ENCODE measurements at regions not wholly inside any gene's neighbourhood (a gene's known extent, or its start where the extent isn't known, plus 50 kb on each side); places are given as distances from the start of the nearest gene placed in this dataset.

DNA sequence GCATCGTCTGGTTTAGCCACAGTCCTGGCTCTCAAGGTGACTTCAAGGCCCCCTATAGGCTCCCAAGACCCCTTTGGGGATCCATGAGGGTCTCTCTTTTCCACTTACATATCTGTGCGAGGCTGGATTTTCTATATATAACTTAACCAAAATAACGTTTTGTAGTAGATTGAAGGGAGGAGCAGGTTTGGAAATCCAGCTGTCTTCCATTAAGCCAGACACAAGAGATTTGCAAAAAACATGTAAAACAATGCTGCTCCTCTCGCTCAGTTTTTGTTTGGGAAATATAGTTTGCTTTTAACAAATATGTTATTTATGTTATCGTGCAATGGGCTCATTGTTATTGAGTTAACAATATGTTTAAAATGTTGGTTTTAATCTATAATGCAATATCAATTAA lies 811.2 kb downstream of the TYW1 start:
- Histone ChIP-seq H3K9me3 (ENCODE audit: control insufficient read depth in 1 of 2, low read length in 2 of 2) (no peaks in the 10 kb centered on the region), H3K4me1 (ENCODE audit: insufficient read depth, low read length) (no peaks in the 10 kb centered on the region), H3K4me3 (ENCODE audit: low read length in 2 of 2) (no peak overlapping the region), H3K27me3 (ENCODE audit: insufficient read depth, low read length) (no peaks in the 10 kb centered on the region), H3K27ac (ENCODE audit: low read depth, low read length) (no peak overlapping the region), H3K36me3 (ENCODE audit: insufficient read depth, low read length) (no peaks in the 10 kb centered on the region)
- DNase-seq, result no peak
- Mint-ChIP-seq H3K27ac (no peak overlapping the region), H3K4me3 (no peak overlapping the region), H3K27me3 (no peaks in the 10 kb centered on the region), H3K36me3 (no peaks in the 10 kb centered on the region), H3K9me3 (peaks cover 3 to 35% (median 6%) of the 10 kb centered on the region in 8 donors), H3K4me1 (no peaks in the 10 kb centered on the region)
- ChIA-PET POLR2A (ENCODE audit: partially characterized antibody) (no interaction called here), CTCF (ENCODE audit: partially characterized antibody) (no interaction called here)
- intact Hi-C loops (cut with micrococcal nuclease), result no loop called here

DNA sequence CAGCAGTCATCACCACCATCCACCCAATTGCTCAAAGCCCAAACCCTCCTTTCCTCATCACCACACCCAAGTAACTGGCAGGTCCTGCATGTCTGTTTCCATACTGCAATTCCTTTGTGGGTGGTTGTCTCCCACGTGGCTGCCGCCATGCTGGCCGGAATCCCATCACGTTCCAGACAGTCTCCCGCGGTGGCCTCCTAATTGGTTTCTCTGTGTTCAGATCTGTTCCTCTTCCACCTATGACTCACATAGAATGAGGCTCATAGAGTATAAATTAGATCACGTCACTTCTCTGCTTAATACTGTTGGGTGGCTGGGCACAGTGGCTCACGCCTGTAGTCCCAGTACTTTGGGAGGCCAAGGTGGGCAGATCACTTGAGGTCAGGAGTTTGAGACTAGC lies 813.0 kb downstream of the TYW1 start:
- Mint-ChIP-seq H3K27me3 (no peaks in the 10 kb centered on the region), H3K4me1 (no peaks in the 10 kb centered on the region), H3K36me3 (no peaks in the 10 kb centered on the region), H3K27ac (no peak overlapping the region), H3K4me3 (no peak overlapping the region), H3K9me3 (peaks cover 3 to 29% (median 7%) of the 10 kb centered on the region in 8 donors)
- ChIA-PET POLR2A (ENCODE audit: partially characterized antibody) (no interaction called here), CTCF (ENCODE audit: partially characterized antibody) (no interaction called here)
- Histone ChIP-seq H3K36me3 (ENCODE audit: insufficient read depth, low read length) (no peaks in the 10 kb centered on the region), H3K9me3 (ENCODE audit: control insufficient read depth in 1 of 2, low read length in 2 of 2) (no peaks in the 10 kb centered on the region), H3K27me3 (ENCODE audit: insufficient read depth, low read length) (no peaks in the 10 kb centered on the region), H3K27ac (ENCODE audit: low read depth, low read length) (no peak overlapping the region), H3K4me3 (ENCODE audit: low read length in 2 of 2) (no peak overlapping the region), H3K4me1 (ENCODE audit: insufficient read depth, low read length) (no peaks in the 10 kb centered on the region)
- DNase-seq, result no peak
- intact Hi-C loops (cut with micrococcal nuclease), result no loop called here

DNA sequence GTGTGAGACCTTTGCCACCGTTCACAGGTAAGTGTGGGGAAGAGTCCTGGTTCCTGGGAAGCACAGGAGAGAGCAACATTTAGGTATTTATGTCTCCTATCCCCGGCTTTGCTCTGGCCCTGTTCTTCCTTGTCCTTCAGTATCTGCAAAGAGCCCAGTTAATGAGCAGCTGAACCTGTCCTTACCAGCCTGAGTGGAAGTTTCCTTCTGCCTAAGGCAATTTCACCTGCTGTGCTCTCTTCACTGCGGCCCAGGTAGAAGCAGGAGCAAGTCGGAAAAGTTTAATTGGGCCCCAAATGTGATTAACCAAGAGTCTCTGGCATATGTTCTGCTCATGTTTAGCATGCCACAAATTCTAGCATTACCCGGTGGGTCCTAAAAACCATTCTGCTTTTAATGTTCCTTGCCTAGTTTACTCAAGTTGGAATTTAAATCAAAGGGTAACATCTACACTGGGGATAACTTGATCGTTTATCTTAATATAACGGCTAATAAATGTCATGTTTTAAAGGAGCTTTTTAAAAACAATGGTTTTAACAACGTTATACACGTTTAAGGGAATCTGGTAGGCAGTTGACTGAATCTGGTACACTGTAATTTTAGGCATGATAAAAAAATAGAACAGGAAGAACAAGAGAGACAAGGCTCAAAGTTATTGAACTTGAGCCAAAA lies 817.1 kb downstream of the TYW1 start:
- no peak overlapping the region for H3K4me3 Mint-ChIP-seq
- no peaks in the 10 kb centered on the region for H3K36me3 ChIP-seq (ENCODE audit: insufficient read depth, low read length)
- H3K9me3 ChIP-seq (ENCODE audit: control insufficient read depth in 1 of 2, low read length in 2 of 2), result no peaks in the 10 kb centered on the region
- no peaks in the 10 kb centered on the region for H3K27me3 ChIP-seq (ENCODE audit: insufficient read depth, low read length)
- CTCF ChIA-PET (ENCODE audit: partially characterized antibody), result no interaction called here
- no peak overlapping the region for H3K27ac Mint-ChIP-seq
- H3K27me3 Mint-ChIP-seq, result no peaks in the 10 kb centered on the region
- no peak overlapping the region for H3K27ac ChIP-seq (ENCODE audit: low read depth, low read length)
- intact Hi-C loops (cut with micrococcal nuclease), result no loop called here
- H3K4me1 Mint-ChIP-seq, result no peaks in the 10 kb centered on the region
- no peak for DNase-seq
- POLR2A ChIA-PET (ENCODE audit: partially characterized antibody), result no interaction called here
- peaks cover 2 to 28% (median 9%) of the 10 kb centered on the region in 8 donors for H3K9me3 Mint-ChIP-seq
- H3K4me3 ChIP-seq (ENCODE audit: low read length in 2 of 2), result no peak overlapping the region
- H3K36me3 Mint-ChIP-seq, result no peaks in the 10 kb centered on the region
- H3K4me1 ChIP-seq (ENCODE audit: insufficient read depth, low read length), result no peaks in the 10 kb centered on the region

DNA sequence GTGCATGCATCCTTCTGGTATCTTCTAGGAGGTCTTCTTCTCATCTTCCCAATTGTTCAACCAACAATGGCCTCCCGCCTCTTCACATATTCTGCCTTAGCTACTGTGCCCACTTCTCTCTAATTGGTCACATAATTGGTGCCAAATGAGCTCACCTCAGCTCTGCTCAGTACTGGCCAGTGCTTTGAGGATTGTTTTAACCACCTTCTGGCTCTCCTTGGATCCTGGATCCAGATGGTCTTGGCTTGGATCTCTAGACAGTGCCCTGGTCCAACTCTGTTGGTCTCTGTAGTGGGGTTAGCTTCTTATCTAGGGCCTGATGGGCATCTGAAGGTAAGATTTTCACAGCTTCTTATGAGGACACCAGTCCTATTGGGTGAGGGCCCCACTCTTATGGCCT lies 820.8 kb downstream of the TYW1 start:
- Histone ChIP-seq H3K36me3 (ENCODE audit: insufficient read depth, low read length) (no peaks in the 10 kb centered on the region), H3K9me3 (ENCODE audit: control insufficient read depth in 1 of 2, low read length in 2 of 2) (no peaks in the 10 kb centered on the region), H3K27ac (ENCODE audit: low read depth, low read length) (no peak overlapping the region), H3K4me1 (ENCODE audit: insufficient read depth, low read length) (no peaks in the 10 kb centered on the region), H3K27me3 (ENCODE audit: insufficient read depth, low read length) (no peaks in the 10 kb centered on the region), H3K4me3 (ENCODE audit: low read length in 2 of 2) (no peak overlapping the region)
- Mint-ChIP-seq H3K4me3 (no peak overlapping the region), H3K36me3 (no peaks in the 10 kb centered on the region), H3K9me3 (peaks cover 2 to 32% (median 14%) of the 10 kb centered on the region in 8 donors), H3K27ac (no peak overlapping the region), H3K27me3 (no peaks in the 10 kb centered on the region), H3K4me1 (no peaks in the 10 kb centered on the region)
- ChIA-PET CTCF (ENCODE audit: partially characterized antibody) (no interaction called here), POLR2A (ENCODE audit: partially characterized antibody) (no interaction called here)
- DNase-seq, result no peak
- intact Hi-C loops (cut with micrococcal nuclease), result no loop called here

DNA sequence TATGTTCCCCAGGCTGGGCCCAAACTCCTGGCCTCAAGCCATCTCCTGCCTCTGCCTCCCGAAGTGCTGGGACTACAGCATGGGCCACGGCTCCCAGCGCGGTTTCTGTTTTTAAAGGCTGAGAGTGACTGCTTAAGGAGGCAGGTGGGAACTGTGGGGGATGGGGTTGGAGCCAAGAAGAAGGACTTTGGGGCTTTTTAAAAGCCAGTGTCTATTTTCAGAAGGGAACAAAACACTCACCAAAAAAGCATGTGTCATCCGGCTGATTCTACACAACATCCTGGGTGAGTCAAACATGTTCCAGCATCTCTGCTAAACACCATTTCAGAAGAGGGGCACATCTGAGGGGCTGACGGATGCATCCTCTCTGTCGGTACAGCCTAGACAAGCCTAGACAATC lies 824.5 kb downstream of the TYW1 start:
- H3K4me1 Mint-ChIP-seq, result no peaks in the 10 kb centered on the region
- Histone ChIP-seq H3K27me3 (ENCODE audit: insufficient read depth, low read length) (no peaks in the 10 kb centered on the region), H3K4me1 (ENCODE audit: insufficient read depth, low read length) (no peaks in the 10 kb centered on the region), H3K36me3 (ENCODE audit: insufficient read depth, low read length) (no peaks in the 10 kb centered on the region), H3K9me3 (ENCODE audit: control insufficient read depth in 1 of 2, low read length in 2 of 2) (no peaks in the 10 kb centered on the region), H3K27ac (ENCODE audit: low read depth, low read length) (no peak overlapping the region), H3K4me3 (ENCODE audit: low read length in 2 of 2) (no peak overlapping the region)
- POLR2A ChIA-PET (ENCODE audit: partially characterized antibody), result no interaction called here
- H3K27ac Mint-ChIP-seq, result no peak overlapping the region
- DNase-seq, result no peak
- CTCF ChIA-PET (ENCODE audit: partially characterized antibody), result no interaction called here
- no peaks in the 10 kb centered on the region for H3K27me3 Mint-ChIP-seq
- intact Hi-C loops (cut with micrococcal nuclease), result no loop called here
- no peaks in the 10 kb centered on the region for H3K36me3 Mint-ChIP-seq
- H3K4me3 Mint-ChIP-seq, result no peak overlapping the region
- H3K9me3 Mint-ChIP-seq, result peaks cover 2 to 35% (median 17%) of the 10 kb centered on the region in 8 donors

DNA sequence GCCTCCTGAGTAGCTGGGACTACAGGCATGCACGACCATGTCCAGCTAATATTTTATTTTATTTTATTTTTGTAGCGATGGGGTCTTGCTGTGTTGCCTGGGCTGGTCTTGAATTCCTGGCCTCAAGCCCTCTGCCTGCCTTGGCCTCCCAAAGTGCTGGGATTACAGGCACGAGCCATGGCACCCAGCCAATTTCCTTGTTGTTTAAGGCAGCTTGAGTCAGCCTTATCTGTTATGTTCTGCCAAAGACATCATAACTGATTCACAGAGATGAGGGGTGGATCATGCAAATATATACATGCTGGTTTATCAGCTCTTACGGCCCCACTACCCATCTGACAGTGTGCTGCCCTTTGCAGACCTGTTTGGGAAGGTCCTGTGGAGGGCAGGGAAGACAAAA lies 826.7 kb downstream of the TYW1 start:
- H3K27me3 Mint-ChIP-seq, result no peaks in the 10 kb centered on the region
- DNase-seq, result no peak
- no peak overlapping the region for H3K27ac ChIP-seq (ENCODE audit: low read depth, low read length)
- no peaks in the 10 kb centered on the region for H3K27me3 ChIP-seq (ENCODE audit: insufficient read depth, low read length)
- H3K36me3 ChIP-seq (ENCODE audit: insufficient read depth, low read length), result no peaks in the 10 kb centered on the region
- intact Hi-C loops (cut with micrococcal nuclease), result no loop called here
- H3K36me3 Mint-ChIP-seq, result no peaks in the 10 kb centered on the region
- H3K9me3 ChIP-seq (ENCODE audit: control insufficient read depth in 1 of 2, low read length in 2 of 2), result no peaks in the 10 kb centered on the region
- POLR2A ChIA-PET (ENCODE audit: partially characterized antibody), result no interaction called here
- no peak overlapping the region for H3K4me3 ChIP-seq (ENCODE audit: low read length in 2 of 2)
- H3K9me3 Mint-ChIP-seq, result peaks cover 2 to 30% (median 16%) of the 10 kb centered on the region in 8 donors
- no peaks in the 10 kb centered on the region for H3K4me1 Mint-ChIP-seq
- no peaks in the 10 kb centered on the region for H3K4me1 ChIP-seq (ENCODE audit: insufficient read depth, low read length)
- H3K4me3 Mint-ChIP-seq, result no peak overlapping the region
- H3K27ac Mint-ChIP-seq, result no peak overlapping the region
- CTCF ChIA-PET (ENCODE audit: partially characterized antibody), result no interaction called here

DNA sequence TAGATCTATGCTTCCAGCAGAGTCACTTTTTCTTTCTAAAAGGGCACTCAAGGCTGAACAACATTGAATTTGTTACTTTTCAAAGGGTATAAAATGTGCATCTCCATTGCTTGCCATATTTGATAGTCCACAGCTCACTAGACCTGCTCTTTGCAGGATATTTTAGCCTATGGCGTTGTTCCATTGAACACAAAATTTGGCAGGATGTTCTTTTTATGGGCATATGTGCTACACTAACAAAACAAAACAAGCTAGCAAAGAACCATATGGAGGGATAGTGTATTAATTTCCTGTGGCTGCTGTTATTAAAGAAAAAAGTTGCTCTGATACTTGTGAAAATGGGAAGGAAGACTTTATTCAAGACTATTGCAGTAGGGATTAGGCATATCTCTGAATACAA lies 828.7 kb downstream of the TYW1 start:
- Histone ChIP-seq H3K4me1 (ENCODE audit: insufficient read depth, low read length) (no peaks in the 10 kb centered on the region), H3K27me3 (ENCODE audit: insufficient read depth, low read length) (no peaks in the 10 kb centered on the region), H3K27ac (ENCODE audit: low read depth, low read length) (no peak overlapping the region), H3K9me3 (ENCODE audit: control insufficient read depth in 1 of 2, low read length in 2 of 2) (no peaks in the 10 kb centered on the region), H3K4me3 (ENCODE audit: low read length in 2 of 2) (no peak overlapping the region), H3K36me3 (ENCODE audit: insufficient read depth, low read length) (no peaks in the 10 kb centered on the region)
- no peaks in the 10 kb centered on the region for H3K4me1 Mint-ChIP-seq
- H3K27ac Mint-ChIP-seq, result no peak overlapping the region
- intact Hi-C loops (cut with micrococcal nuclease), result no loop called here
- no peak overlapping the region for H3K4me3 Mint-ChIP-seq
- H3K36me3 Mint-ChIP-seq, result no peaks in the 10 kb centered on the region
- POLR2A ChIA-PET (ENCODE audit: partially characterized antibody), result no interaction called here
- CTCF ChIA-PET (ENCODE audit: partially characterized antibody), result interaction anchor here (0.6 kb wide), 1 partner anchor 9 kb away, joined by 3 read pairs; no protein-coding TSS in a partner anchor
- no peaks in the 10 kb centered on the region for H3K27me3 Mint-ChIP-seq
- no peak for DNase-seq
- H3K9me3 Mint-ChIP-seq, result peaks cover 0 to 23% (median 11%) of the 10 kb centered on the region in 8 donors

DNA sequence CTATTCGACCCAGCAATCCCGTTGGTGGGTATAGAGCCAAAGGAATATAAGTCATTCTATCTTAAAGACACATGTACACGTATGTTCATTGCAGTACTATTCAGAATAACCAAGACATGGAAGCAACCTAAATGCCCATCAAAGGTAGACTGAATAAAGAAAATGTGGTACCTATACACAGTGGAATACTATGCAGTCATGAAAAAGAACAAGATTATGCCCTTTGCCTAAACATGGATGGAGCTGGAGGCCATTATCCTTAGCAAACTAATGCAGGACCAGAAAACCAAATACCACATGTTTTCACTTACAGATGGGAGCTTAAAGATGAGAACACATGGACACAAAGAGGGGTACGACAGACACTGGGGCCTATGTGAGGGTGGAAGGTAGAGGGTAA lies 845.3 kb downstream of the TYW1 start:
- H3K27ac Mint-ChIP-seq, result no peak overlapping the region
- Histone ChIP-seq H3K9me3 (ENCODE audit: control insufficient read depth in 1 of 2, low read length in 2 of 2) (no peaks in the 10 kb centered on the region), H3K27ac (ENCODE audit: low read depth, low read length) (no peak overlapping the region), H3K4me3 (ENCODE audit: low read length in 2 of 2) (no peak overlapping the region), H3K27me3 (ENCODE audit: insufficient read depth, low read length) (no peaks in the 10 kb centered on the region), H3K36me3 (ENCODE audit: insufficient read depth, low read length) (no peaks in the 10 kb centered on the region), H3K4me1 (ENCODE audit: insufficient read depth, low read length) (no peaks in the 10 kb centered on the region)
- intact Hi-C loops (cut with micrococcal nuclease), result no loop called here
- H3K36me3 Mint-ChIP-seq, result no peaks in the 10 kb centered on the region
- H3K27me3 Mint-ChIP-seq, result no peaks in the 10 kb centered on the region
- no peak for DNase-seq
- POLR2A ChIA-PET (ENCODE audit: partially characterized antibody), result no interaction called here
- no peaks in the 10 kb centered on the region for H3K4me1 Mint-ChIP-seq
- CTCF ChIA-PET (ENCODE audit: partially characterized antibody), result no interaction called here
- no peak overlapping the region for H3K4me3 Mint-ChIP-seq
- peaks cover 0 to 22% (median 6%) of the 10 kb centered on the region in 8 donors for H3K9me3 Mint-ChIP-seq
